HEK293 (cell line): ENCODE measurements at regions not wholly inside any gene's neighbourhood (a gene's known extent, or its start where the extent isn't known, plus 50 kb on each side); places are given as distances from the start of the nearest gene placed in this dataset.

Experiments used
- CTCF ChIA-PET: fragments of 350-600 bp; formaldehyde crosslinking; extraction: SDS; loops from one replicate; lab custom pipeline; 2021; ENCODE audit warnings: antibody characterized with exemption; lab: Yijun Ruan, JAX
- POLR2A ChIA-PET: fragments of 300-600 bp; formaldehyde crosslinking; extraction: SDS; loops from one replicate; lab custom pipeline; 2020; ENCODE audit warnings: antibody characterized with exemption, inconsistent platforms; lab: Yijun Ruan, JAX
- H3K27ac ChIP-seq: fragments of 200-500 bp; sonication (Bioruptor generic); 2 replicates; pipeline ENCODE4 v1.5.1; 2014; ENCODE audit warnings: low read depth, low read length, control low read depth, inconsistent platforms; ENCODE audit errors: extremely low read depth
- H3K36me3 ChIP-seq, 2 experiments: fragments of 200-500 bp in 1 of 2; sonication (Bioruptor generic) in 1 of 2; 1 replicate in 1 of 2; 2 replicates in 1 of 2; pipeline ENCODE4 v1.5.1; 2014 to 2017; ENCODE audit warnings: inconsistent platforms in 2 of 2, low read length in 2 of 2; ENCODE audit not compliant: control insufficient read depth in 2 of 2, insufficient read depth in 1 of 2
- H3K4me1 ChIP-seq: fragments of 200-500 bp; sonication (Bioruptor generic); 2 replicates; pipeline ENCODE4 v1.5.1; 2014; ENCODE audit warnings: mild to moderate bottlenecking, low read length, inconsistent platforms; ENCODE audit not compliant: control insufficient read depth, insufficient read depth
- H3K4me3 ChIP-seq: 2 replicates; pipeline ENCODE4 v1.5.1; 2011; ENCODE audit warnings: low read depth, mild to moderate bottlenecking, control low read depth, low read length, moderate library complexity
- H3K9me3 ChIP-seq: fragments of 200-500 bp; sonication (Bioruptor generic); 2 replicates; pipeline ENCODE4 v1.5.1; 2014; ENCODE audit warnings: low read depth, low read length, inconsistent platforms; ENCODE audit not compliant: control insufficient read depth, insufficient read depth
- HOXD13 ChIP-seq: sonication (generic); formaldehyde crosslinking; IDR thresholded peaks from 2 replicates; pipeline ENCODE4 v1.8.0; 2022; ENCODE audit warnings: missing genetic modification reagents, borderline replicate concordance
- INSM2 ChIP-seq: fragments of 450-650 bp; formaldehyde crosslinking; IDR thresholded peaks from 2 replicates; pipeline ENCODE4 v1.5.1; 2016; ENCODE audit warnings: missing biosample characterization, missing genetic modification characterization
- KLF9 ChIP-seq: fragments of 450-650 bp; formaldehyde crosslinking; IDR thresholded peaks from 2 replicates; pipeline ENCODE4 v1.5.1; 2016; ENCODE audit warnings: missing biosample characterization, missing genetic modification characterization, low read depth
- PBX3 ChIP-seq: sonication (generic); formaldehyde crosslinking; IDR thresholded peaks from 2 replicates; pipeline ENCODE4 v1.8.1; 2022; ENCODE audit warnings: mild to moderate bottlenecking, moderate library complexity, missing genetic modification reagents
- PRDM2 ChIP-seq: fragments of 450-650 bp; formaldehyde crosslinking; IDR thresholded peaks from 2 replicates; pipeline ENCODE4 v1.5.1; 2016; ENCODE audit warnings: missing biosample characterization, missing genetic modification characterization, borderline replicate concordance
- SCRT2 ChIP-seq: fragments of 450-650 bp; formaldehyde crosslinking; IDR thresholded peaks from 2 replicates; pipeline ENCODE4 v1.5.1; 2016; ENCODE audit warnings: missing biosample characterization, missing genetic modification characterization
- TSHZ1 ChIP-seq: fragments of 450-650 bp; formaldehyde crosslinking; IDR thresholded peaks from 2 replicates; pipeline ENCODE4 v1.5.1; 2016; ENCODE audit warnings: missing biosample characterization, missing genetic modification characterization, borderline replicate concordance
- ZBTB11 ChIP-seq: fragments of 450-650 bp; formaldehyde crosslinking; conservative IDR thresholded peaks from 2 replicates; pipeline ENCODE4 v1.5.1; 2016; ENCODE audit warnings: low read depth, missing biosample characterization, missing genetic modification characterization
- ZFP41 ChIP-seq: fragments of 450-650 bp; formaldehyde crosslinking; IDR thresholded peaks from 2 replicates; pipeline ENCODE4 v1.5.1; 2016; ENCODE audit warnings: missing biosample characterization, missing genetic modification characterization, borderline replicate concordance
- ZNF214 ChIP-seq: fragments of 450-650 bp; formaldehyde crosslinking; IDR thresholded peaks from 2 replicates; pipeline ENCODE4 v1.5.1; 2017; ENCODE audit warnings: missing biosample characterization, mild to moderate bottlenecking, missing genetic modification characterization, borderline replicate concordance
- ZNF391 ChIP-seq: fragments of 450-650 bp; formaldehyde crosslinking; IDR thresholded peaks from 2 replicates; pipeline ENCODE4 v1.5.1; 2016; ENCODE audit warnings: low read depth, missing biosample characterization, missing genetic modification characterization, borderline replicate concordance
- ZNF488 ChIP-seq: fragments of 450-650 bp; formaldehyde crosslinking; IDR thresholded peaks from 2 replicates; pipeline ENCODE4 v1.5.1; 2016; ENCODE audit warnings: missing biosample characterization, missing genetic modification characterization
- ZNF549 ChIP-seq: fragments of 450-650 bp; IDR thresholded peaks from 2 replicates; pipeline ENCODE4 v1.5.1; 2018; ENCODE audit warnings: missing biosample characterization, missing genetic modification characterization, mild to moderate bottlenecking, inconsistent platforms, moderate library complexity
- ZNF600 ChIP-seq: fragments of 450-650 bp; formaldehyde crosslinking; IDR thresholded peaks from 2 replicates; pipeline ENCODE4 v1.5.1; 2016; ENCODE audit warnings: missing biosample characterization, missing genetic modification characterization
- ZNF776 ChIP-seq: fragments of 450-650 bp; formaldehyde crosslinking; IDR thresholded peaks from 2 replicates; pipeline ENCODE4 v1.5.0; 2017; ENCODE audit warnings: missing biosample characterization, missing genetic modification characterization, borderline replicate concordance
- ZSCAN16 ChIP-seq: fragments of 450-650 bp; formaldehyde crosslinking; IDR thresholded peaks from 2 replicates; pipeline ENCODE4 v1.5.1; 2016; ENCODE audit warnings: missing biosample characterization, missing genetic modification characterization

- no peak for TF ChIP-seq ZNF488 (tag by site-specific recombination)
- TF ChIP-seq ZNF549 (tag by site-specific recombination), result no peak
- TF ChIP-seq INSM2 (tag by site-specific recombination), result no peak
- TF ChIP-seq PBX3, result no peak
- TF ChIP-seq, all 188 proteins: peak for 0
- POLR2A ChIA-PET, result no interaction called here
- no peaks in the 10 kb centered on the region for H3K36me3 ChIP-seq
- H3K4me3 ChIP-seq, result no peak overlapping the region
- no peaks in the 10 kb centered on the region for H3K9me3 ChIP-seq
- CTCF ChIA-PET, result interaction anchor here (1.0 kb wide), 1 partner anchor 8 kb away, joined by 3 read pairs; no protein-coding TSS in a partner anchor
- no peak overlapping the region for H3K27ac ChIP-seq
- H3K4me1 ChIP-seq, result no peaks in the 10 kb centered on the region
Observed at GRCh38 chr6:165059032-165059431, 250.4 kb downstream of the C6orf118 start.

GRCh38 chr6:165056292-165056691 lies 253.1 kb downstream of the C6orf118 start:
- H3K4me1 ChIP-seq, result no peaks in the 10 kb centered on the region
- H3K4me3 ChIP-seq, result no peak overlapping the region
- H3K9me3 ChIP-seq, result no peaks in the 10 kb centered on the region
- H3K27ac ChIP-seq, result no peak overlapping the region
- H3K36me3 ChIP-seq, result no peaks in the 10 kb centered on the region
- ChIA-PET POLR2A (no interaction called here), CTCF (no interaction called here)
- TF ChIP-seq ZNF776 (tag by site-specific recombination), result no peak
- no peak for TF ChIP-seq ZNF214 (tag by site-specific recombination)
- no peak for TF ChIP-seq ZNF600
- TF ChIP-seq TSHZ1 (tag by site-specific recombination), result no peak
- no peak for TF ChIP-seq ZBTB11 (tag by site-specific recombination)
- TF ChIP-seq ZFP41 (tag by site-specific recombination), result no peak
- TF ChIP-seq ZSCAN16 (tag by site-specific recombination), result no peak
- no peak for TF ChIP-seq ZNF391 (tag by site-specific recombination)
- no peak for TF ChIP-seq PRDM2 (tag by site-specific recombination)
- TF ChIP-seq KLF9 (tag by site-specific recombination), result no peak
- no peak for TF ChIP-seq HOXD13 (CRISPR knock-in tag)
- TF ChIP-seq SCRT2 (tag by site-specific recombination), result no peak
